ENCODE measurements at regions not wholly inside any gene's neighbourhood (a gene's known extent, or its start where the extent isn't known, plus 50 kb on each side); places are given as distances from the start of the nearest gene placed in this dataset.

DNA sequence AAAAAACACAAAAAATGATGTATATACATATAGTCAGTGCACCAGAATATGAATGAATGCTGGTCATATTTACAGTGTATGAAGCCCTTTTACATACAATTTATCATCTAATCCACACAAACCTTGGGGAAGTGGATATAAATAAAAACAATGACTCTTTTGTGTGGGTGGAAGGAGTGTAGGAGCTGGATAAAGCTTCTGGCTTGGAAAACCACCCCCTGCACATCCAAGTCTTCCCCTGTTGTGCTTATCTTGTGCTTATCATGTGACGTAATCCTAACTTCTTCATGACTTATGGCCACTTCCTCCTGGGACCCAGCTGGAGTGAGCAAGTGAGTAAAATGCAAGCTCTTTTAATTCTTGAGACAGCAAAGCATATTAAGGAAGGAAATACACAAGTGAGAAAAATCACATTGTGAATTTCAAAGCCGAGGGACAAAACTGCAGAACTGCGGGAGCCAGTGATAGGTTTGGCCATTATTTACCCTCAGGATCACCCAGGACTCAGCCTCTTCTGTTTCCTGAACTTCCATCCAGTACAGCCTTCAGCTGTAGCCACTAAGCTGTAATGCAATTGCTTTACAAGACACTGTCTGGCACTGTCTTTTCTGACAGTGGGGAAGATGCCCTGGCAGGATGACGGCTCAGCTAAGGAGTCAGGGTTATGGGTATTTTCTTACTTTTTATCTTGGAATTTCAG lies 104.0 kb upstream of the PPM1J start:
- no peak for TF ChIP-seq POLR2AphosphoS5 (IDR thresholded peaks at IDR 0.05)
- TF ChIP-seq, protein P1, sequence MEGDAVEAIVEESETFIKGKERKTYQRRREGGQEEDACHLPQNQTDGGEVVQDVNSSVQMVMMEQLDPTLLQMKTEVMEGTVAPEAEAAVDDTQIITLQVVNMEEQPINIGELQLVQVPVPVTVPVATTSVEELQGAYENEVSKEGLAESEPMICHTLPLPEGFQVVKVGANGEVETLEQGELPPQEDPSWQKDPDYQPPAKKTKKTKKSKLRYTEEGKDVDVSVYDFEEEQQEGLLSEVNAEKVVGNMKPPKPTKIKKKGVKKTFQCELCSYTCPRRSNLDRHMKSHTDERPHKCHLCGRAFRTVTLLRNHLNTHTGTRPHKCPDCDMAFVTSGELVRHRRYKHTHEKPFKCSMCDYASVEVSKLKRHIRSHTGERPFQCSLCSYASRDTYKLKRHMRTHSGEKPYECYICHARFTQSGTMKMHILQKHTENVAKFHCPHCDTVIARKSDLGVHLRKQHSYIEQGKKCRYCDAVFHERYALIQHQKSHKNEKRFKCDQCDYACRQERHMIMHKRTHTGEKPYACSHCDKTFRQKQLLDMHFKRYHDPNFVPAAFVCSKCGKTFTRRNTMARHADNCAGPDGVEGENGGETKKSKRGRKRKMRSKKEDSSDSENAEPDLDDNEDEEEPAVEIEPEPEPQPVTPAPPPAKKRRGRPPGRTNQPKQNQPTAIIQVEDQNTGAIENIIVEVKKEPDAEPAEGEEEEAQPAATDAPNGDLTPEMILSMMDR (IDR thresholded peaks at IDR 0.05): no peak

Data from suprapubic skin (tissue), 3 donors.